ENCODE measurements at regions not wholly inside any gene's neighbourhood (a gene's known extent, or its start where the extent isn't known, plus 50 kb on each side); places are given as distances from the start of the nearest gene placed in this dataset.

GRCh38 chr2:38498045-38498481 lies 104.7 kb downstream of the HNRNPLL start:
- Histone ChIP-seq H3K4me3 (replicated peaks; ENCODE audit: insufficient read depth, low read length) (no peak overlapping the region), H3K27ac (replicated peaks) (no peak overlapping the region), H3K27me3 (ENCODE audit: insufficient read depth, poor library complexity, severe bottlenecking) (no peaks in the 10 kb centered on the region)
- TF ChIP-seq SPI1 (IDR thresholded peaks at IDR 0.05; ENCODE audit: borderline replicate concordance, low read depth) (peak; percentile 41; the same call in 1 of the 2 replicates), GABPA (IDR thresholded peaks at IDR 0.05; ENCODE audit: low read depth) (no peak), CTCF (IDR thresholded peaks at IDR 0.05; ENCODE audit: insufficient read depth, low read length) (no peak), REST (IDR thresholded peaks at IDR 0.05; ENCODE audit: insufficient replicate concordance, low read depth) (no peak), POLR2AphosphoS5 (IDR thresholded peaks at IDR 0.05; ENCODE audit: low read depth) (no peak)
- peak in 1 of 2 experiments; percentile 18 for DNase-seq (ENCODE audit: low read depth in 1 of 2, low spot score in 1 of 2)

GRCh38 chr2:38497670-38498037 lies 105.1 kb downstream of the HNRNPLL start:
- H3K27me3 ChIP-seq (ENCODE audit: insufficient read depth, poor library complexity, severe bottlenecking), result no peaks in the 10 kb centered on the region
- TF ChIP-seq GABPA (IDR thresholded peaks at IDR 0.05; ENCODE audit: low read depth), result no peak
- no peak for TF ChIP-seq POLR2AphosphoS5 (IDR thresholded peaks at IDR 0.05; ENCODE audit: low read depth)
- no peak for TF ChIP-seq CTCF (IDR thresholded peaks at IDR 0.05; ENCODE audit: insufficient read depth, low read length)
- TF ChIP-seq REST (IDR thresholded peaks at IDR 0.05; ENCODE audit: insufficient replicate concordance, low read depth), result no peak
- TF ChIP-seq SPI1 (IDR thresholded peaks at IDR 0.05; ENCODE audit: borderline replicate concordance, low read depth), result no peak
- DNase-seq (ENCODE audit: low read depth in 1 of 2, low spot score in 1 of 2), result no peak
- H3K4me3 ChIP-seq (replicated peaks; ENCODE audit: insufficient read depth, low read length), result no peak overlapping the region
- no peak overlapping the region for H3K27ac ChIP-seq (replicated peaks)

- no peaks in the 10 kb centered on the region for H3K27me3 ChIP-seq (ENCODE audit: insufficient read depth, poor library complexity, severe bottlenecking)
- no peak for TF ChIP-seq CTCF (IDR thresholded peaks at IDR 0.05; ENCODE audit: insufficient read depth, low read length)
- TF ChIP-seq REST (IDR thresholded peaks at IDR 0.05; ENCODE audit: insufficient replicate concordance, low read depth), result no peak
- TF ChIP-seq POLR2AphosphoS5 (IDR thresholded peaks at IDR 0.05; ENCODE audit: low read depth), result no peak
- no peak for TF ChIP-seq SPI1 (IDR thresholded peaks at IDR 0.05; ENCODE audit: borderline replicate concordance, low read depth)
- no peak for TF ChIP-seq GABPA (IDR thresholded peaks at IDR 0.05; ENCODE audit: low read depth)
- H3K4me3 ChIP-seq (replicated peaks; ENCODE audit: insufficient read depth, low read length), result no peak overlapping the region
- no peak overlapping the region for H3K27ac ChIP-seq (replicated peaks)
- no peak for DNase-seq (ENCODE audit: low read depth in 1 of 2, low spot score in 1 of 2)
These were observed 105.6 kb downstream of the HNRNPLL start for GRCh38 chr2:38496927-38497669.
